Dedifferentiated amniotic fluid mesenchymal stem cell (primary cell): ENCODE measurements at regions not wholly inside any gene's neighbourhood (a gene's known extent, or its start where the extent isn't known, plus 50 kb on each side); places are given as distances from the start of the nearest gene placed in this dataset.
A peak's percentile ranks its signal among the peaks of the same experiment; 100 is the strongest.
"Not testable (repeated sequence)": the region's sequence is repeated elsewhere in the genome, so short reads cannot be mapped to it uniquely, and the experiment has no call there.

Experiments used
- DNase-seq: peaks from one replicate; pipeline ENCODE4 v3.0.0-alpha.2; 2016; ENCODE audit errors: extremely low spot score

DNA sequence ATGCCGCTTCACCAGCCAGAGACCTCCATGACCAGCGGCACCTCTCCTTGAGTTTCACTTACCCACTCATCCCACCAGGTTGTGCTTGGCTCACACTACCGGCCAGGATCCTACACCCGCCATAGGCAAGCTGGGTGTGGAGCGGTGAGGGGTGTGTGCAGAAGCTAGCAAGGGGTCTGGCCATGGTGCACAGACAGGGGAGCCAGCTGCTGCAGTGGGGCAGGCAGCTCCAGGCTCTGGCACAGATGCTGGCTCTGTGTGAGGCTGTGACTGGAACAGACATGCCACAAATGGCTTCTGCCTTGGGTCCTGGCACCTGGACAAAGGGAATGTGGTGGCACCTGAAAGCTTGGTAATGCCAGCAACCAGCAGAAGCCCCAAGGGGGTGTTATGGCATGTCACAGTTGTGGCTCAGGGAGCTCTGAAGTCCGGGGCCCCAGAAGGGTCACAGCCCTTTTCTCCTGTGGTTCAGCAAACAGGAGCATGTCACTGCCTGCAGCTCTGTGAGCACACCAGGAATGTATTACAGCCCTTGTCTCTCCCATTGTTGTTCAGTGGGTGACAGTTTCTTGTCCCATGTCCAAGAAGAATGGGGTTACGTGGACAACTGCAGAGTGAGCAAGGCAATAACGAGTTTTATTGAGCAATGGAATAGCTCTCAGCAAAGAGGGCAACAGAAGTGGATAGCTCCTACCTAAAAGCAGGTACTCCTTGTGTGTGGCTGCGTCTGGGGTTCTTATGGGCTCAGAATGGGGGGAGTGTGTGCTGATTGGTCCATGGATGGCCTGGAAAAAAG is 2791.0 kb upstream of the PCDH20 start:
- DNase-seq = no peak

GRCh38 chr13:64202517-64202916 is 2786.9 kb upstream of the PCDH20 start:
- DNase-seq = no peak

- no peak for DNase-seq
Observed at GRCh38 chr13:64197232-64197631, 2781.6 kb upstream of the PCDH20 start.

DNA sequence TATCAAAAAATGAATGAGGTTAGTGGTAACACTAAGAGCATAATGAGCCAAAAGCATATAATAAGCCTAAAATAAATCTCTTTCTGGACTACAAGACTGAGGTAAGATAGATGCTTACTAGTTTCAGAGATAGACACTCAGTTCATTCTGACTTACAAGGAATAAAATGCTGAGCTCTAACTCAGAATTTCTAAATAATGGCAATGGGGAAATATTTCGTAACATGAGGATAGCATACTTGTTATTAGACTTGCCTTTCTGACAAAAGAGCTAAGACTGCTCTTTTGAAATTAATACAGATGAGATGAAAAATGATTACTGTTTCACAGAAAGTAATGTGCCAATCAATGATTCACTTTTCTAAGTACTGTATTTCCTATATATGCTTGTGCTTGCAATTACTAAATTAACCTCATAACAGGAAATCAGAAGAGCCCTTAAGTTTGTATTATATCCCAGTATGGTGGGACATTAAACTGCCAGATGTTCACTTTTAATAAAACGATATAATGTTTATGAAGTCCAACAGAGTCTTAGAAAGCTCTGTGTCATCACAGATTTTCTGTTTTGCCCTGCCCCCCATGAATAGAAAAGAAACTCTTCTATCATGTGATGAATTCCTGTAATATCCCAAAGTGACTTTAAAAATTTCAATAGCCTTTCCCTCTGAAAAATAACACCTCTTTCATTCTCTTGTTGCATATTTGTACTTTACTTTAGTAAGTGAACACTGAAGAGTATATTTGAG is 2771.0 kb upstream of the PCDH20 start:
- no peak for DNase-seq

DNA sequence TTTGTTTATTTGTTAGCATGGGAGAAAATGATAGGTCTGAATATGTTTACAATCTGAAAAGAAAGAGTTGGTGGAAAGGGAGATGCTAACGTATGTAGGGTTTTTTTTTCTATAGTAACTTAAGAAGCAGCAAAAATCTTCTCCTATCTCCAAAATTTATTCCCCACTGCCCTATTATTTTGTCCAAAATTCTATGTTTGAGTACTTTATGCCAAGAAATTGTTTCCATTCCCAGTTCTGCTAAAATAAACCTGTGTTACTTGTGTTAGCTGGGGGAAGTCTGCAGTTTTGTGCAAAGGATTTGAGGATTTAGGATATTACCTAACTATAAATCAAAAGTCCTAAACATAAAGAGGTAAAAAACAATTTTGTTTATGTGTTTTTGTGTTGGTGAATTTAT is 2770.4 kb upstream of the PCDH20 start:
- DNase-seq = no peak

DNA sequence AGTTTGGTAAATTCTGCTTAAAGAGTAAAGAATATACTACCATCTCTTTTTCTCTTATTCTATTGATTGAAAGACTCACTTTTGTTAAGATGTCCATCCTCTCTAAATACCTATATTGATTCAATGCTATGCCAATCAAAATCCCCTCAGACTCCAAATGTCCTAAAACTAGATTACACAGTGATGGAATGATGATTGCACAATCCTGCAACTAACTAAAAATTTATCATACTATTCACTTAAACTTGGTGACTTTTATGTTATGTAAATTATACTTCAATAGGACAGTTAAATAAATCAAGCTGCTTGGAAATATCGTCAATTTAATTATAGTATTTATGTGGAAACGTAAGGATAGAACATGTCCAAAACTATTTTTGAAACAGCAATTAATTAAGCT is 2765.1 kb upstream of the PCDH20 start:
- DNase-seq = no peak

DNA sequence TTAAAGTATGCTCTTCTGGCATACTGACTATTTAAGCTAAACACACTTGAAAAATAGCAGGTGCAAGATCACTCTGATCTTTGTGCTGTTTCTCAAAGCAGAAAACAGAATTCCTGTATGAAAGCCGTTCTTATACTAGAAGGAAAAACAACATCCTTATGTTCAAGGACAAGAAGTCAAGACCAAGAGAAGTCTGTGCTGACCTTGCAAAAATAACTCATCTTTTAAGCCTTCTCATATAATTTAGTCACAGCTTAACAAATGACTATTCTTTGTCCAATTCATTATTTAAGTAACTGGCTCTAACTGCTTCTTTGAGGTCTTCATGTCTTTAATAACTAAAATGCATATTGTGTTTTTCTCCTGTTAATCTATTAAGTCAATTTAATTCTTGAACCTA is 2750.2 kb upstream of the PCDH20 start:
- DNase-seq = no peak

- DNase-seq = no peak
Observed at GRCh38 chr13:64164435-64164834, 2748.8 kb upstream of the PCDH20 start.

DNA sequence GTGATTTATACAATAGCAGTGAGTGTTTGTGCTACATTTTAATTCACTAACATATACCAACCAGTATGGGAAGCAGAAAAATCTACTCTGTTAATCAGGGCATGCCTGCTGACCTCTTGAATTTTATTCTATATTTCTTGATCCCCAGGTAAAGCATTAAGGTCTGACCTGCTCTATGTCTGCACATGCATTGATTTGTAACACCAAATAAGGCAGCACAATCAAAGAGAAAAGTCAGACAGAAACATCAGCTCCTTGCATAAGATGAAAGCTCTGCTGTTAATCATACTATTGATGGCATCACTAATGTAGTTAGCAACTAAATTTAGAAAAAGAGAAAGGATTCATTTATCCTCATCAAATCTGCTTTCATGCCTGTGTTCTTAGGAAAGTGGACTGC is 2744.8 kb upstream of the PCDH20 start:
- no peak for DNase-seq

DNA sequence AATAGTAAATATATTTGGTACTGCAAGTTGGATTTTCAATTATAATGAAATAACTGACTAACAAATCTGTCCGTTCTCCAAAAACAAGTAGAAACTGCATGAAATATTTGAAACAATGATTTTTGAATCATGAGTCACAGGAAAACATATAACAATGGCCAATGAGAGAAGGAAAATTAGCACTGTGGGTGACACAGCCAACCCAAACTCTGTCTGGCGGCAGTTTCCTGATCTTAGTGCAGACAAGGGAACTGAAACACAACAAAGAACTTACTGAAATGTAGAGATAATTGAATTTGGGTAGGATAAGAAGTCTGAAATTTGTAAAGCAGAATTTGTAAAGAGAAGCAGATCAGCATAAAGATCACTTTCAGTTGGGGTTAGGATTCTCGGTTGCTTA is 2743.3 kb upstream of the PCDH20 start:
- DNase-seq = peak; percentile 73

GRCh38 chr13:64154514-64154913 is 2738.9 kb upstream of the PCDH20 start:
- DNase-seq = peak; percentile 35

DNA sequence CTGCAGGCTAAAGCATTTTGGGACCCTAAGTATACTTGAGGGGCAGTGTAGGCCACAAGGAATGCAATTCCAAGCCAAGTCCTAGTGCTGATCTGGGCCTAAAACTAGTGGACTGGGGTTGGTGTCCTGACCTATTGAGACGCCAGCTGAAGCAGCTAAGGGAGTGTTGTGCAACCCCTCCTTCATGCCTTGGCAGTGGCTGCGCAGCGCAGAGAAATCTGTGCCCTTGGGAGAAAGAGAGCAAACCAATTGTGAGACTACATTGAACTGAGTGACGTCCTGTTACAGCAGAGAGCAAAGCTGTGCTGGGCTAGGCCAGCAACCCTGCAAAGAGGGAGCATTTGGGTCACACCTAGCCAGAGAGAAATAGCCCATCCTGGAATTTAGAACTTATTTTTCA is 2715.0 kb upstream of the PCDH20 start:
- DNase-seq = no peak

DNA sequence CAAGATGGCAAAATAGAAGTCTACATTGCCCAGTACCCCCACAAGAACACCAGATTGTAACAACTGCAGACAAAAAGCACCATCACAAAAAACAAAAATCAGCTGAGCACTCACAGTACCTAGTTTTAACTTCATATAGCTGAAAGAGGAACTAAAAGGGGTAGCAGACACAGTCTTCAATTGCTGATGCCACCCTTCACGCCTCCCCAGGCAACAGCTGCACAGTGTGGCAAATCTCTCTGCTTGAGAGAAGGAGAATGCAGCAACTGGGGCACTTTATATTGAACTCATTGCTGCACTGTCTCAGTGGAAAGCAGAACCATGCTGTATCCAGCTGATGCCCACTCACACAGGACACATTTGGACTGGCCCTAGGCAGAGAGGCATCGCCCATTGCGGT is 2714.5 kb upstream of the PCDH20 start:
- no peak for DNase-seq

GRCh38 chr13:64127856-64128255 is 2712.2 kb upstream of the PCDH20 start:
- no peak for DNase-seq

DNA sequence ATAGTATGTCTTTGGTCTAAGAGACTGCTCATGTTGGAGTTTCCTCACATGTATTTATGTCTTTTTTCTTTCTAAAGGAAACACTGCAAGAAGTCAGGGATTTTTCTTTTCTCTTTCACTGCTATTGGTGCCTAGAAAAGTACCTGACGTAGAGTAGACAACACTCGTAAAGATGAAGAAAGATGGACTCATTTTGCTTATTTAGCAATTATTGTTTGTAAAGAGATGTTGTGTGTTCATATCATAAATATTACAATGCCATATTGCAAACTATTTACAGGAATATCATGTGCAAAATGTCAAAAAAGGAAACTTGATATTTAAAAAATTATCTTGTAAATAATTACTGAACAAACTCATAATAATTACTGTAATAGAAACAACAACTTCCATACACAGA is 2711.5 kb upstream of the PCDH20 start:
- no peak for DNase-seq

DNA sequence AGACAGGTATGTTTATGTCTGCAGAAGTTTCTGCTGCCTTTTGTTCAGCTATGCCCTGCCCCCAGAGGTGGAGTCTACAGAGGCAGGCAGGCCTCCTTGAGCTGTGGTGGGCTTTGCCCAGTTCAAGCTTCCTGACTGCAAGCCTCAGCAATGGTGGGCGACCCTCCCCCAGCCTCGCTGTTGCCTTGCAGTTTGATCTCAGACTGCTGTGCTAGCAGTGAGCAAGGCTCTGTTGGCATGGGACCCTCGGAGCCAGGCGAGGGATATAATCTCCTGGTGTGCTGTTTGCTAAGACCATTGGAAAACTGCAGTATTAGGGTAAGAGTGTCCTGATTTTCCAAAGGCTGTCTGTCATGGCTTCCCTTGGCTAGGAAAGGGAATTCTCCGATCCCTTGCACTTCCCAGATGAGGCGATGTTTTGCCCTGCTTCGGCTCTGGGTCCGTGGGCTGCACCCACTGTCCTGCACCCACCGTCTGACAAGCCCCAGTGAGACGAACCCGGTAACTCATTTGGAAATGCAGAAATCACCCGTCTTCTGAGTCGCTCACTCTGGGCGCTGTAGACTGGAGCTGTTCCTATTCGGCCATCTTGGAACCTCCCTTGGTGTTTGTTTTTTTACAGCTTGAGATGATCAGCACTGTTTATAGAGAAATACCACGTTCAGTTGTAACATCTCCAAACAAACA is 2705.5 kb upstream of the PCDH20 start:
- DNase-seq = not testable (repeated sequence)

- DNase-seq = no peak
Observed at GRCh38 chr13:64099994-64100393, 2684.3 kb upstream of the PCDH20 start.

GRCh38 chr13:64090311-64090710 is 2674.7 kb upstream of the PCDH20 start:
- DNase-seq = no peak

DNA sequence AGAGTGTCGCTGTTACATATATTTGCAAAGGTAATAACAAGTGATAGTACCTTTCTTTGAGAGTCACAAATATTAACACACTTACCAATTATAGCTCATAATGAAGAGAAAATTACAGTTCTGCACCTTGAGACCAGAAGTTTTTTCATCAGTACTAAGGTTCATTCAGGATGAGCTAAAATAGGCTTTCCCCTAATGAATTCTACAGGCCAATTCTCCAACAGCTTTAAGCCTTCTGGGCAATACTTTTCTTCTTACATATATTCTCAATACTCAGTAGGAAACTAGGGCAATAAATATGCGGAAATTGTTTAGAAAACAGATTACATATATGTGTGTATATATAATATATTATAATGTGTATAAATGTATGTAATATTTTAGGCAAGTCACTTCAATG is 2672.8 kb upstream of the PCDH20 start:
- no peak for DNase-seq

DNA sequence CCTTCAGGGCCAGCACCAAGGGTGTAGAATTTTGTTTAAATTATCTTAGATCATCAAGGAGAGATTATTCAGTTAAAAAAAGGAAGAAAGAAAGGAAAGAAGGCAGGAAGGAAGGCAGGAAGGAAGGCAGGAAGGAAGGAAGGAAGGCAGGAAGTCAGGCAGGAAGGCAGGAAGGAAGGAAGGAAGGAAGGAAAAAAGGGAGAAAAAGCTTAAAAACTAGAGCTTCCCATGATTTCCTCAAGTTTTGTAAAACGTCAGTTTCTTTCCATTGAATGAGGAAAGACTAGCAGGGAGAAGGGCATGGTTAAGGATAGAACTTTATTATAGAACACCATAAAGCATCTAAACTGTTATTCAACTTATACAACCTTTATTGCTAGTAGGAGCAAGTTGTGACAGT is 2672.0 kb upstream of the PCDH20 start:
- no peak for DNase-seq

- no peak for DNase-seq
Observed at GRCh38 chr13:64083811-64084210, 2668.2 kb upstream of the PCDH20 start.

GRCh38 chr13:64083396-64083795 is 2667.7 kb upstream of the PCDH20 start:
- peak; percentile 17 for DNase-seq

DNA sequence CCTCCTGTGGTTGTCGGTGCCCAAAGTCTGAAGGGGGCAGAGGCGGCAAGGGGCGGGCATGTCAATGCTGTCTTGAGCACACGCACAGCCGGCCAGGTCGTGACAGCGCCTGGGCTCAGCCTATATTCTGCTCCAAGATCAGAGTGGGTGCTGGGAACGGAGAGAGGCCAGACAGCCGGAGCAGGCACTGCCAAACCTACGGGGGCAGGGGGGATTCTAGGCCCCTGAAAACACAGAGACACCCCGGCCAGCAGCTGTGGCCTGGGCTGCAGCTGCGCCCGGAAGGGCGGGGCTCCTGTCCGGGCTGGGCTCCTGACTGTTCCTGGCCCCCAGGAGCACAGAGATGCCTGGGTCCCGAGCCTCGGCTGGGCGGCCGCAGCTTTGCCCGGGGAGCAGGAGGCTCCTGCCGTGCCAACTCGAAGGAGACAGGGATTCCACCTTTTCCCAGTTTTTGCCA is 2662.9 kb upstream of the PCDH20 start:
- DNase-seq = no peak
